ENCODE measurements at regions not wholly inside any gene's neighbourhood (a gene's known extent, or its start where the extent isn't known, plus 50 kb on each side); places are given as distances from the start of the nearest gene placed in this dataset.

DNA sequence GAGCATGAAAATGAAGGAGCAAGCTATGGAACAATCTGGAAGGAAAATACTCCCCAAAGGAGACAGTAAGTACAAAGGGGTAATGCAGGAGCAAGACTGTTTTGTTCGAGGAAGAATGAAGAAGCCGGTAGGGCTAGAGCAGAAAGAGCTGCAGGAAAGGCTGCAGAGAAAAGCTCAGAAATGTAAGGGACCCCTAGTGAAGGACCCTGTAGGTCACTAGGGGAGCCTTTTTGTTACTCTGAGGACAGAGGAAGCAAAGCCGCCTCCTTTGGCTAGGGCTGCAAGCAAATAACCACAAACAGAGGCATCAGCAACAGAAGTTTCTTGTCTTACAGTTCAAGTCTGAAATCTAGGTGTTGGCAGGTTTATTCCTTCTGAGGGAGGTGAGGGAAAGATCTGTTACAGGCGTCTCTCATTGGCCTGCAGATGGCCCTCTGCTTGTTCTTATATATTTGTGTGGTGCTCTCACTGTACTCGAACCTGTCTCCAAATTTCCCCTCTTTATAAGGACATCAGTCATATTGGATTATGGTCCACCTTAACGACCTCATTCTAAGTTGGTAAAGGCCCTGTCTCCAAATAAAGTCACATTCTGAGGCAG, 362.3 kb downstream of the COG6 start:
- TF ChIP-seq, protein P1, sequence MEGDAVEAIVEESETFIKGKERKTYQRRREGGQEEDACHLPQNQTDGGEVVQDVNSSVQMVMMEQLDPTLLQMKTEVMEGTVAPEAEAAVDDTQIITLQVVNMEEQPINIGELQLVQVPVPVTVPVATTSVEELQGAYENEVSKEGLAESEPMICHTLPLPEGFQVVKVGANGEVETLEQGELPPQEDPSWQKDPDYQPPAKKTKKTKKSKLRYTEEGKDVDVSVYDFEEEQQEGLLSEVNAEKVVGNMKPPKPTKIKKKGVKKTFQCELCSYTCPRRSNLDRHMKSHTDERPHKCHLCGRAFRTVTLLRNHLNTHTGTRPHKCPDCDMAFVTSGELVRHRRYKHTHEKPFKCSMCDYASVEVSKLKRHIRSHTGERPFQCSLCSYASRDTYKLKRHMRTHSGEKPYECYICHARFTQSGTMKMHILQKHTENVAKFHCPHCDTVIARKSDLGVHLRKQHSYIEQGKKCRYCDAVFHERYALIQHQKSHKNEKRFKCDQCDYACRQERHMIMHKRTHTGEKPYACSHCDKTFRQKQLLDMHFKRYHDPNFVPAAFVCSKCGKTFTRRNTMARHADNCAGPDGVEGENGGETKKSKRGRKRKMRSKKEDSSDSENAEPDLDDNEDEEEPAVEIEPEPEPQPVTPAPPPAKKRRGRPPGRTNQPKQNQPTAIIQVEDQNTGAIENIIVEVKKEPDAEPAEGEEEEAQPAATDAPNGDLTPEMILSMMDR (optimal IDR thresholded peaks at IDR 0.05 in 1 of 3, IDR thresholded peaks at IDR 0.05 in 1 of 3, conservative IDR thresholded peaks at IDR 0.05 in 1 of 3; ENCODE audit: extremely low read depth in 1 of 3, insufficient read depth in 2 of 3, low read length in 3 of 3) = no peak
- TF ChIP-seq EZH2 (IDR thresholded peaks at IDR 0.05; ENCODE audit: low read length) = no peak

Data from keratinocyte (primary cell).